ENCODE measurements at regions not wholly inside any gene's neighbourhood (a gene's known extent, or its start where the extent isn't known, plus 50 kb on each side); places are given as distances from the start of the nearest gene placed in this dataset.

GRCh38 chr17:71548540-71549190 is 572.2 kb upstream of the SOX9 start:
- TF ChIP-seq CTCF (IDR thresholded peaks at IDR 0.05) (no peak), POLR2A (IDR thresholded peaks at IDR 0.05) (no peak), POLR2AphosphoS5 (IDR thresholded peaks at IDR 0.05) (no peak), EP300 (IDR thresholded peaks at IDR 0.05) (no peak)
